HUES64 (cell line): ENCODE measurements at regions not wholly inside any gene's neighbourhood (a gene's known extent, or its start where the extent isn't known, plus 50 kb on each side); places are given as distances from the start of the nearest gene placed in this dataset.
"Not testable (repeated sequence)": the region's sequence is repeated elsewhere in the genome, so short reads cannot be mapped to it uniquely, and the experiment has no call there.

ENCODE experiments used
- H3K27ac ChIP-seq: 2 replicates; pipeline ENCODE4 v1.7.0; 2013; ENCODE audit warnings: low read depth, low read length, inconsistent platforms
- H3K27me3 ChIP-seq: 2 replicates; pipeline ENCODE4 v1.6.1; 2013; ENCODE audit warnings: mild to moderate bottlenecking, low read length; ENCODE audit not compliant: insufficient read depth
- H3K36me3 ChIP-seq: 2 replicates; pipeline ENCODE4 v1.6.1; 2013; ENCODE audit warnings: mild to moderate bottlenecking, low read length; ENCODE audit not compliant: insufficient read depth
- H3K4me1 ChIP-seq: 2 replicates; pipeline ENCODE4 v1.6.1; 2013; ENCODE audit warnings: mild to moderate bottlenecking, low read length, moderate library complexity; ENCODE audit not compliant: insufficient read depth
- H3K4me3 ChIP-seq: 2 replicates; pipeline ENCODE4 v1.5.1; 2013; ENCODE audit warnings: mild to moderate bottlenecking, low read length, moderate library complexity
- H3K9ac ChIP-seq: 2 replicates; pipeline ENCODE4 v1.6.1; 2013; ENCODE audit warnings: mild to moderate bottlenecking, low read depth, low read length
- H3K9me3 ChIP-seq: 2 replicates; pipeline ENCODE4 v1.6.1; 2013; ENCODE audit warnings: low read depth, low read length; ENCODE audit not compliant: insufficient read depth
- WGBS: fragments of 150-250, 120-280 bp; methylation state at CpG from one replicate; pipeline ENCODE4 v1.1.7; 2013; ENCODE audit warnings: missing lambda C conversion rate; 5-methylcytosine and 5-hydroxymethylcytosine counted together

DNA sequence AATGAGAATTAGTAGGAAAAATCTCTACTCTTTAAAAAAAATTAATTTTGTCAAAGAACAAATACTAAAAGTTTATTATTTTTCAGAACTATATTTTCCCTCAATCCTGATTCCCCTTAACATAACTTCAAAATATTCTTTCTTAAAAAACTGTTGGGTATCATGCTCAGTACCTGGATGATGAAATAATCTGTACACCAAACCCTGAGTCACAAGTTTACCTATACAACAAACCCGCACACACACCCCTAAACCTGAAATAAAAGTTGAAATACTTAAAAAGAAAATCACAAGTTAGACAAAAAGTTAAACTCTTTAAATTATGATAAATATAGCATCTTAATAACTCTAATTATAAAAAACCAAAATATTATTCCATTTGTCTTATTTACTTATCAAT is 812.3 kb downstream of the MAT2B start:
- Histone ChIP-seq H3K27me3 (no peaks in the 10 kb centered on the region), H3K4me1 (no peaks in the 10 kb centered on the region), H3K27ac (no peak overlapping the region), H3K9ac (no peak overlapping the region), H3K9me3 (no peaks in the 10 kb centered on the region), H3K36me3 (no peaks in the 10 kb centered on the region), H3K4me3 (no peak overlapping the region)
- WGBS, result no CpG with 5 or more reads among the region's 1 CpG

- 79% methylated on average over 2 of the region's 3 CpGs for WGBS
Observed at GRCh38 chr5:164319161-164319560, 813.7 kb downstream of the MAT2B start.

GRCh38 chr5:164324239-164324638 is 818.8 kb downstream of the MAT2B start:
- no peaks in the 10 kb centered on the region for H3K36me3 ChIP-seq
- peaks cover 7% of the 10 kb centered on the region for H3K9me3 ChIP-seq
- no peaks in the 10 kb centered on the region for H3K27me3 ChIP-seq
- no peak overlapping the region for H3K27ac ChIP-seq
- 100% methylated on average over 1 of the region's 2 CpGs for WGBS
- no peaks in the 10 kb centered on the region for H3K4me1 ChIP-seq
- H3K4me3 ChIP-seq, result no peak overlapping the region
- H3K9ac ChIP-seq, result no peak overlapping the region

More at GRCh38 chr5:164319161-164319560, 813.7 kb downstream of the MAT2B start:
- no peak overlapping the region for H3K27ac ChIP-seq
- H3K9me3 ChIP-seq, result no peaks in the 10 kb centered on the region
- no peak overlapping the region for H3K9ac ChIP-seq
- no peak overlapping the region for H3K4me3 ChIP-seq
- H3K4me1 ChIP-seq, result no peaks in the 10 kb centered on the region
- H3K27me3 ChIP-seq, result no peaks in the 10 kb centered on the region
- no peaks in the 10 kb centered on the region for H3K36me3 ChIP-seq

- H3K27me3 ChIP-seq, result no peaks in the 10 kb centered on the region
- no peaks in the 10 kb centered on the region for H3K36me3 ChIP-seq
- H3K27ac ChIP-seq, result no peak overlapping the region
- H3K4me1 ChIP-seq, result no peaks in the 10 kb centered on the region
- no peak overlapping the region for H3K9ac ChIP-seq
- no peak overlapping the region for H3K4me3 ChIP-seq
- peaks cover 7% of the 10 kb centered on the region for H3K9me3 ChIP-seq
Observed at GRCh38 chr5:164326219-164326618, 820.8 kb downstream of the MAT2B start.

DNA sequence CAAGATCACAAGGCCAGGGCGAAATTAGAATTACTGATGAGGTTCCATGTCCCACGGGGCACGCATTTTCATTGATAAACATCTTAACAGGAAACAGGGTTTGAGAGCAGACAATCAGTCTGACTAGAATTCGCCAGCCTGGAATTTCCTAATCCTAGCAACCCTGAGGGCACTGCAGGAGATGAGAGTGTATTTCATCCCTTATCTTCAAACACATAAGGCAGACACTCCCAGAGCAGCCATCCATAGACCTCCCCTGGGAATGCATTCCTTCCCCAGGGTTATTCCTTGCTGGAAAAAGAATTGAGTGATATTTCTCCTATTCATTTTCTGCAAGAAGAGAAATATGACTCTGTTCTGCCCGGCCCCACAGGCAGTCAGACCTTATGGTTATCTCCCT is 821.7 kb downstream of the MAT2B start:
- not testable (repeated sequence) for H3K27ac ChIP-seq, H3K9ac ChIP-seq, H3K4me3 ChIP-seq, H3K9me3 ChIP-seq, H3K36me3 ChIP-seq, H3K27me3 ChIP-seq, H3K4me1 ChIP-seq
- WGBS, result 93% methylated on average over 5 of the region's 5 CpGs

DNA sequence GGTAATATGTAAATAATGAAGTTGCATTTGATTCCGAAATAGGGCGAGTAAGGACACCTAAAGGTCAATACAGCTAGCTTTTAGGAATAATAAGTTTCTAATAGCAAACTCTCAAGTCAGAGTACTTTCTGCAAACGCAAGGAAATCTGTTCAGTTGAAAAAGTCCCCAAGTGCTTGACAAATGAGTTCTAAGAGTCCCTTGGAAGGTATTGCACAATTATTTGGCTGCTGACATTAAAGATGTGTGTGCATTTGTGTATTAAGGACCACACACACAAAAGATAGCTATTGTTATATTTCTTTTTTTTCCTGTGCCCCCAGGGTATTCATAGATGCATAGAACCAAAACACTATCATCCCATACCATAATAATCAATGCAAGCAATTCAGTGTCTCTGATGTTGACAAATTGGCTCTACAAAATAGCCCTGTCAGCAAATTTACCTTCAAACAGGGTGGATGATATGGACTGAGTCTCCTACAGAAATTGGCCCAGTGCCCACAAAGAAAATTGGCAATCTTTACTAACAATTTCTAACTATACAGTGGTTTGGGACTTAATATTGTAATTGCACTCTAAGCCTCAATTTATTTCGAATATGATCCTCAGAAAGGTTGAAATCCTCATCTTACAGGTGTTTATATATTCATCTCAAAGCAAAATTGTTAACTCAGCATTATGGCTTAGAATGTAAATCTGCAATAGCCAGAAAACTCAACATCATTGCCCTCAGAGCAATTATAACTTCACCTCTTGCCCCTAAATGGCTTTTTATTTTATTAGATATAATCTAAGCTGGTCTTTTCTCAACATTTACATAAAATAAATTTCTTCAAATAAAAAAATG is 827.2 kb downstream of the MAT2B start:
- Histone ChIP-seq H3K4me3 (no peak overlapping the region), H3K27me3 (no peaks in the 10 kb centered on the region), H3K4me1 (no peaks in the 10 kb centered on the region), H3K27ac (no peak overlapping the region), H3K36me3 (no peaks in the 10 kb centered on the region), H3K9me3 (0 out of 2 replicates have a peak, but pooled peaks cover 3% of the 10 kb centered on the region), H3K9ac (no peak overlapping the region)
- 95% methylated on average over 4 of the region's 4 CpGs for WGBS

- Histone ChIP-seq H3K27me3 (no peaks in the 10 kb centered on the region), H3K4me1 (no peaks in the 10 kb centered on the region), H3K27ac (no peak overlapping the region), H3K36me3 (no peaks in the 10 kb centered on the region), H3K9me3 (no peaks in the 10 kb centered on the region), H3K9ac (no peak overlapping the region), H3K4me3 (no peak overlapping the region)
- WGBS, result 97% methylated on average over 1 of the region's 1 CpG
Observed at GRCh38 chr5:164335837-164336236, 830.4 kb downstream of the MAT2B start.

DNA sequence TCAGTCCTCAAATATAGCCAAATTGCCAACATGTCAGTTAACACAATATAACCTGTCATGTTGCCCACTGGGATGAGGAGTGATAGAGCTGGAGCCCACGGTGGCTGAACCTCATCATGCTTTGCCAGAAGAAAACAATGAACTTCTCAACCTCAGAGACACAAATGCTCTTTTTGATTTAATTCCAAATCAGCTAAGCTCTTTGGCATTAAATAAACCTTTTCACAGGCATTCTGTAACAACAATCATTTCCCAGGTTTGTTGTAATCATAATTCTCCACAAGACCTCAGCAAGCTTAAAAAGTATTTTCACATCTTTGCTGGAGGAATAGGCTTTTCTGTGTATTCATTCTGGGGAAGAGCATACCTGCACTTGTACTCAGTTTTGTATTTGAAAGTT is 830.9 kb downstream of the MAT2B start:
- Histone ChIP-seq H3K36me3 (no peaks in the 10 kb centered on the region), H3K4me3 (no peak overlapping the region), H3K27me3 (no peaks in the 10 kb centered on the region), H3K9ac (no peak overlapping the region), H3K27ac (no peak overlapping the region), H3K9me3 (no peaks in the 10 kb centered on the region), H3K4me1 (no peaks in the 10 kb centered on the region)
- WGBS, result 93% methylated on average over 1 of the region's 1 CpG

DNA sequence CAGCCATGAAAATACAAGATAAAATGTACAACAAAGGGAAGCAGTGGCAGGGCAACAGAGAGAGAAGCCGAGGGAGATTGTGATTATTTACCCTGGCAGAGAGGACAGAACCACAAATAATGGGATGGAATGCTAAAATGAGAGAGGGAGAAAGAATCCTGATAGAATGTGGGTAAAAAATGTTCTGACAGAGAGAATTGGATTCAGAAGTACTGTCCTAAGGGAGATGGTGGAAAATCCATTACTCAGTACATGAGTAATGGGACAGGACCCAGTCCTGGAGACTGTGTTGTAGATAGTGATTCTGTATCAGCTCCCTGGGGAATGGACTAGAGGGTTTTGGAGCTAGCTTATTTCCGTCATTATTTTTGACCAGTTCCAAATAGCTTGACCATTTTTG is 831.5 kb downstream of the MAT2B start:
- H3K4me3 ChIP-seq, result no peak overlapping the region
- H3K9ac ChIP-seq, result no peak overlapping the region
- 97% methylated on average over 2 of the region's 2 CpGs for WGBS

GRCh38 chr5:164341056-164341619 is 835.7 kb downstream of the MAT2B start:
- H3K27me3 ChIP-seq, result no peaks in the 10 kb centered on the region
- H3K9me3 ChIP-seq, result no peaks in the 10 kb centered on the region
- WGBS, result 90% methylated on average over 2 of the region's 2 CpGs
- no peak overlapping the region for H3K9ac ChIP-seq
- no peak overlapping the region for H3K4me3 ChIP-seq
- no peak overlapping the region for H3K27ac ChIP-seq
- H3K4me1 ChIP-seq, result no peaks in the 10 kb centered on the region
- H3K36me3 ChIP-seq, result no peaks in the 10 kb centered on the region

More for the DNA sequence above, 831.5 kb downstream of the MAT2B start:
- H3K36me3 ChIP-seq, result no peaks in the 10 kb centered on the region
- H3K4me1 ChIP-seq, result no peaks in the 10 kb centered on the region
- no peaks in the 10 kb centered on the region for H3K27me3 ChIP-seq
- no peak overlapping the region for H3K27ac ChIP-seq
- no peaks in the 10 kb centered on the region for H3K9me3 ChIP-seq

- Histone ChIP-seq H3K4me3 (no peak overlapping the region), H3K9me3 (no peaks in the 10 kb centered on the region), H3K9ac (no peak overlapping the region), H3K36me3 (no peaks in the 10 kb centered on the region), H3K27ac (no peak overlapping the region), H3K27me3 (no peaks in the 10 kb centered on the region), H3K4me1 (no peaks in the 10 kb centered on the region)
- WGBS, result 89% methylated on average over 3 of the region's 4 CpGs
Observed at GRCh38 chr5:164345173-164345849, 839.9 kb downstream of the MAT2B start.
